ENCODE measurements at regions not wholly inside any gene's neighbourhood (a gene's known extent, or its start where the extent isn't known, plus 50 kb on each side); places are given as distances from the start of the nearest gene placed in this dataset.

DNA sequence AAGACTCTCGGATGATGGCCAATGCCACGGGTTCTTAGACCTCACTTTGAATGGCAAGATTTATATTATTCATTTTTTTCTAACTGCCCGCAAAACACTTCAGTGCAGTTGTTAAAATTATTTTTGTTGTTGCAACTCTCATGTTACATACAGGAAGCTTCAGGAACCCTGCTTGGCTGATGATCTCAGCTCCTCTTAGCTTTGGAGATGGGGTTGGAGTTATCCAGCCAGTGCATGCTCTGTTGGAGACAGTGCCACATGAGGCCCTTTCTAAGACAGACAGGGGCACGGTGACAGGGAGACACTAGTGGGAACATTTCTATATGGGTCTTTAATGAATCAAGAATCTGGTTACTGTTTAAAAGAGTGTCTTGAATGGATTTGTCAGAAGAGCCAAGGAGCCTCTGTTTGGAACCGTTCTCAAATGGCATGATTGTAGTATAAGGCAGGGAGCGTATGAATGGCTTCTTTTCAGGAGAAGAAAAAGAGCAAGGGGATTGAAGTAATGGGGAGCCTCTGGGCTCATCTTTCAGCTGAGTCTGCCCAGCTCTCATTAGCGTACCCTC lies 61.9 kb upstream of the ENPP6 start:
- TF ChIP-seq, protein P1, sequence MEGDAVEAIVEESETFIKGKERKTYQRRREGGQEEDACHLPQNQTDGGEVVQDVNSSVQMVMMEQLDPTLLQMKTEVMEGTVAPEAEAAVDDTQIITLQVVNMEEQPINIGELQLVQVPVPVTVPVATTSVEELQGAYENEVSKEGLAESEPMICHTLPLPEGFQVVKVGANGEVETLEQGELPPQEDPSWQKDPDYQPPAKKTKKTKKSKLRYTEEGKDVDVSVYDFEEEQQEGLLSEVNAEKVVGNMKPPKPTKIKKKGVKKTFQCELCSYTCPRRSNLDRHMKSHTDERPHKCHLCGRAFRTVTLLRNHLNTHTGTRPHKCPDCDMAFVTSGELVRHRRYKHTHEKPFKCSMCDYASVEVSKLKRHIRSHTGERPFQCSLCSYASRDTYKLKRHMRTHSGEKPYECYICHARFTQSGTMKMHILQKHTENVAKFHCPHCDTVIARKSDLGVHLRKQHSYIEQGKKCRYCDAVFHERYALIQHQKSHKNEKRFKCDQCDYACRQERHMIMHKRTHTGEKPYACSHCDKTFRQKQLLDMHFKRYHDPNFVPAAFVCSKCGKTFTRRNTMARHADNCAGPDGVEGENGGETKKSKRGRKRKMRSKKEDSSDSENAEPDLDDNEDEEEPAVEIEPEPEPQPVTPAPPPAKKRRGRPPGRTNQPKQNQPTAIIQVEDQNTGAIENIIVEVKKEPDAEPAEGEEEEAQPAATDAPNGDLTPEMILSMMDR (IDR thresholded peaks at IDR 0.05): no peak
- TF ChIP-seq POLR2A (IDR thresholded peaks at IDR 0.05): no peak
- no peak for TF ChIP-seq POLR2AphosphoS5 (IDR thresholded peaks at IDR 0.05)
